Caco-2 (cell line): ENCODE measurements at regions not wholly inside any gene's neighbourhood (a gene's known extent, or its start where the extent isn't known, plus 50 kb on each side); places are given as distances from the start of the nearest gene placed in this dataset.

ENCODE experiments used
- BruUV-seq: library from RNA; stranded (reverse); fragments of 400-500 nt; replicated peaks from 2 replicates; lab custom pipeline; 2021; lab: Mats Ljungman, UMichigan
- CTCF ChIA-PET: fragments of 300-600 bp; sonication (Branson Sonifier 250); formaldehyde crosslinking; loops from one replicate; lab custom pipeline; 2022; ENCODE audit warnings: antibody characterized with exemption; lab: Charles Lee
- POLR2A ChIA-PET: fragments of 300-600 bp; sonication (Branson Sonifier 250); formaldehyde crosslinking; loops from one replicate; lab custom pipeline; 2022; ENCODE audit warnings: antibody characterized with exemption; lab: Charles Lee
- DNase-seq, 2 experiments: peaks; one replicate each; pipeline versions ENCODE4 v3.0.0 to v3.0.0-alpha.2; 2020 to 2022
- H3K27me3 ChIP-seq: replicated peaks from 2 replicates; pipeline ENCODE4 v1.6.0; 2011; ENCODE audit warnings: low read length; ENCODE audit not compliant: control insufficient read depth, insufficient read depth
- H3K36me3 ChIP-seq: 2 replicates; pipeline ENCODE4 v1.5.1; 2011; ENCODE audit warnings: low read length; ENCODE audit not compliant: control insufficient read depth, insufficient read depth
- H3K4me1 ChIP-seq: fragments of 250-450 bp; sonication (Bioruptor Pico); 2 replicates; pipeline ENCODE4 v1.5.1; 2020; ENCODE audit warnings: mild to moderate bottlenecking
- H3K4me3 ChIP-seq: 2 replicates; pipeline ENCODE4 v1.5.1; 2011; ENCODE audit warnings: low read depth, mild to moderate bottlenecking, control low read depth, low read length
- H3K9me3 ChIP-seq: fragments of 250-450 bp; sonication (Bioruptor Pico); 2 replicates; pipeline ENCODE4 v1.5.1; 2020; ENCODE audit warnings: mild to moderate bottlenecking, moderate library complexity
- H3K27ac Mint-ChIP-seq: one replicate; pipeline ENCODE4 v1.8.0; 2022; ENCODE audit warnings: mixed read lengths; ENCODE audit not compliant: unreplicated experiment
- H3K27me3 Mint-ChIP-seq: one replicate; pipeline ENCODE4 v1.8.0; 2022; ENCODE audit warnings: mixed read lengths; ENCODE audit not compliant: insufficient read depth, unreplicated experiment
- H3K36me3 Mint-ChIP-seq: one replicate; pipeline ENCODE4 v1.8.0; 2022; ENCODE audit warnings: mild to moderate bottlenecking, mixed read lengths; ENCODE audit not compliant: insufficient read depth, unreplicated experiment
- H3K4me1 Mint-ChIP-seq: one replicate; pipeline ENCODE4 v1.8.0; 2022; ENCODE audit warnings: low read depth, mixed read lengths; ENCODE audit not compliant: unreplicated experiment
- H3K4me3 Mint-ChIP-seq: one replicate; pipeline ENCODE4 v1.8.0; 2022; ENCODE audit warnings: mild to moderate bottlenecking, moderate library complexity, mixed read lengths; ENCODE audit not compliant: unreplicated experiment
- H3K9me3 Mint-ChIP-seq: one replicate; pipeline ENCODE4 v1.8.0; 2022; ENCODE audit warnings: mixed read lengths; ENCODE audit not compliant: unreplicated experiment
- intact Hi-C: fragments of 100-400 bp; cut with micrococcal nuclease; formaldehyde crosslinking; loops from one replicate; pipeline ENCODE4 v1.10.0; 2022; ENCODE audit not compliant: unreplicated experiment
- TF ChIP-seq, protein P1 (sequence below), 2 experiments: fragments of 200-600 bp in 1 of 2; IDR thresholded peaks; 1 replicate in 1 of 2; 2 replicates in 1 of 2; pipeline versions ENCODE4 v1.5.1 to v1.8.0; 2011 to 2022; ENCODE audit warnings: antibody characterized with exemption in 1 of 2, control low read depth in 1 of 2, inconsistent platforms in 1 of 2, low read depth in 1 of 2, low read length in 1 of 2, mild to moderate bottlenecking in 1 of 2, moderate library complexity in 1 of 2; ENCODE audit not compliant: insufficient read depth in 1 of 2, severe bottlenecking in 1 of 2, unreplicated experiment in 1 of 2

DNA sequence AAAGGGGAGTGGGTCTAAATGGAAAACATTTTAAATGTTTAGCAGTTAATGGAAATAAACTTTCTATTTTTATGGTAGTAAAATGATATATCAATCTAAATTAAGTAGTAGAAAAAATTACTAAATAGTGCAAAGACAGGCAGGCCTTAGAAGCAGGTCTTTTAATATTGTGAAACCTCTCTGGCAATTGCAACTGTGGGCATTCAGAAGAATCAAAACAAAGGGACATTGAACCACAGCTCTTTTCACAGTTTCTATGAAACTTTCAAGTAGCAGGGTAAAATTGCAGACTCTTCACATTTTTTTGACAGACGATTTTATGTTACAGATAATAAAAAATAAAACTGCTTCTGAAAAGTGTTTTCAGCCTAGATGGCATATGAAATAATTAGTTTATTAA is 533.7 kb downstream of the BCKDHB start:
- peaks cover 3% of the 10 kb centered on the region; the same call in 1 of the 2 replicates for H3K4me1 ChIP-seq
- no peaks in the 10 kb centered on the region for H3K36me3 ChIP-seq
- TF ChIP-seq, protein P1, sequence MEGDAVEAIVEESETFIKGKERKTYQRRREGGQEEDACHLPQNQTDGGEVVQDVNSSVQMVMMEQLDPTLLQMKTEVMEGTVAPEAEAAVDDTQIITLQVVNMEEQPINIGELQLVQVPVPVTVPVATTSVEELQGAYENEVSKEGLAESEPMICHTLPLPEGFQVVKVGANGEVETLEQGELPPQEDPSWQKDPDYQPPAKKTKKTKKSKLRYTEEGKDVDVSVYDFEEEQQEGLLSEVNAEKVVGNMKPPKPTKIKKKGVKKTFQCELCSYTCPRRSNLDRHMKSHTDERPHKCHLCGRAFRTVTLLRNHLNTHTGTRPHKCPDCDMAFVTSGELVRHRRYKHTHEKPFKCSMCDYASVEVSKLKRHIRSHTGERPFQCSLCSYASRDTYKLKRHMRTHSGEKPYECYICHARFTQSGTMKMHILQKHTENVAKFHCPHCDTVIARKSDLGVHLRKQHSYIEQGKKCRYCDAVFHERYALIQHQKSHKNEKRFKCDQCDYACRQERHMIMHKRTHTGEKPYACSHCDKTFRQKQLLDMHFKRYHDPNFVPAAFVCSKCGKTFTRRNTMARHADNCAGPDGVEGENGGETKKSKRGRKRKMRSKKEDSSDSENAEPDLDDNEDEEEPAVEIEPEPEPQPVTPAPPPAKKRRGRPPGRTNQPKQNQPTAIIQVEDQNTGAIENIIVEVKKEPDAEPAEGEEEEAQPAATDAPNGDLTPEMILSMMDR (IDR thresholded peaks at IDR 0.05; ENCODE audit: insufficient read depth in 1 of 2, low read depth in 1 of 2, low read length in 1 of 2, severe bottlenecking in 1 of 2, unreplicated experiment in 1 of 2): no peak
- POLR2A ChIA-PET: no interaction called here
- H3K4me3 Mint-ChIP-seq: no peak overlapping the region
- H3K9me3 ChIP-seq: no peaks in the 10 kb centered on the region
- intact Hi-C loops: no loop called here
- no peaks in the 10 kb centered on the region for H3K36me3 Mint-ChIP-seq
- no peak for DNase-seq
- CTCF ChIA-PET: no interaction called here
- H3K27me3 ChIP-seq: no peaks in the 10 kb centered on the region
- H3K4me1 Mint-ChIP-seq: no peaks in the 10 kb centered on the region
- H3K27ac Mint-ChIP-seq: no peak overlapping the region
- H3K27me3 Mint-ChIP-seq: no peaks in the 10 kb centered on the region
- no peak overlapping the region for H3K4me3 ChIP-seq
- H3K9me3 Mint-ChIP-seq: no peaks in the 10 kb centered on the region
- BruUV-seq: no TSS peak

DNA sequence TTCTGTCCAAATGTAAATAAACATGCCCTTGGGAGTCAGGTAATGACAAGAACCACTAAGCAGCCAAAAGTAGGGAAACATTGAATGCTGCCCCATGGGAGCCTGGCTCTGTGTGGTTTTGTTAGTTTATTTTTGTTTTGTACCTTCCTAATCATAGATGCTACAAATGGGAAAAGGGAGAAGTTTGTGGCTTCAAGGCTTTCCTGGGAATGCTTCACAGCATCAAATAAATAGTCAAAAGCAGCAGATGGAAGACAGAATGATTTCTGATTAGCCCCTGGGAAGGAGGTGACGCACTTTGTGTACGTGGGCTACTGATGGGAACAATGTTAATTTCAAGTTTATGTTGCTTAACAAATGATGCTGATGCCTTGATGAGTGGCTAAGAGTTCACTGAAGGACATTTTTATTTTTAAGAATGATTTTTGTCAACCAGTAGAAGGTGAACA is 532.7 kb downstream of the BCKDHB start:
- BruUV-seq: no TSS peak
- CTCF ChIA-PET: no interaction called here
- intact Hi-C loops: no loop called here
- no peaks in the 10 kb centered on the region for H3K4me1 Mint-ChIP-seq
- POLR2A ChIA-PET: no interaction called here
- no peak overlapping the region for H3K4me3 Mint-ChIP-seq
- DNase-seq: no peak
- Histone ChIP-seq H3K36me3 (no peaks in the 10 kb centered on the region), H3K9me3 (no peaks in the 10 kb centered on the region), H3K4me1 (peaks cover 3% of the 10 kb centered on the region; the same call in 1 of the 2 replicates), H3K27me3 (no peaks in the 10 kb centered on the region), H3K4me3 (no peak overlapping the region)
- no peaks in the 10 kb centered on the region for H3K27me3 Mint-ChIP-seq
- H3K27ac Mint-ChIP-seq: no peak overlapping the region
- no peaks in the 10 kb centered on the region for H3K36me3 Mint-ChIP-seq
- TF ChIP-seq, protein P1 (IDR thresholded peaks at IDR 0.05; ENCODE audit: insufficient read depth in 1 of 2, low read depth in 1 of 2, low read length in 1 of 2, severe bottlenecking in 1 of 2, unreplicated experiment in 1 of 2): no peak
- no peaks in the 10 kb centered on the region for H3K9me3 Mint-ChIP-seq

DNA sequence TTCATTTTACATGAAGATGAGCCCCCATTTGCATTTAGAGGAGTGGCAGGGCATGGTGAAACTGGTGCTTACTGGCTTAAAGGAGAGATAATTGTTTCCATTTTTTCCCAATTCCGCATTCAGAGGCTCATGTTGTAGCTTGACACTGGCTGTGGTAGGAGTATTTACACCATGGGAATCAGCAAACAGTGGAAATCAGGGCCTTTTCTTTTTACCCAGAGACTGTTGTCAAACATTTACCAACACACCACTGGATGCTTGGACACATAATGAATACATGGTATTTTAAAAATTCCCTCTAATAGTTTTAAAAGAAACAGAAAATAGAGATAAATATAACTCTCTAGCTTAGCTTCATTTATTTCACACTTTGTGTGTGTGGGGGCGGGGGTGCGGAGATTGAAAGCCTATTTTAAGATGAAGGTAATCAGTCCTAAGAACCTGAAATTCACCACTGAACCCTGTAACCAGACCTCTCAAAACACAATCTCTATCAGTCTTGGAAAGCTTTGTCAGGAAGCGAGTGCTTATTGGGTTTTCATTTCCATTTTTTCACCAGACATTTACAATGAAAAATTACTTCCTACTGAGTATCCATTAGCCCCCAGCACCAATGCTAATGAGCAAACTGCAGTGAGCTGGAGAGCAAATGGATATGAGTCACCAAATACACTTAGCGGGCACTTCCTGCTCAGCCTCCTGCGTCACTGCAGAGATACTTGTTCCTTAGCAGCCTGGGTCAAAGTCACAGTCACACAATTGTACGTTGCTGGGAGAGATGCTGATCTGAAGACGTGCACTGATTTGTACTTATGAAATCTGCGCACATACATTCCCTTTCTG is 532.0 kb downstream of the BCKDHB start:
- intact Hi-C loops: no loop called here
- no peaks in the 10 kb centered on the region for H3K36me3 Mint-ChIP-seq
- no TSS peak for BruUV-seq
- no peaks in the 10 kb centered on the region for H3K9me3 ChIP-seq
- H3K9me3 Mint-ChIP-seq: no peaks in the 10 kb centered on the region
- no peak overlapping the region for H3K4me3 Mint-ChIP-seq
- peaks cover 3% of the 10 kb centered on the region; the same call in 1 of the 2 replicates for H3K4me1 ChIP-seq
- no peak overlapping the region for H3K27ac Mint-ChIP-seq
- TF ChIP-seq, protein P1 (IDR thresholded peaks at IDR 0.05; ENCODE audit: insufficient read depth in 1 of 2, low read depth in 1 of 2, low read length in 1 of 2, severe bottlenecking in 1 of 2, unreplicated experiment in 1 of 2): no peak
- peak; percentile 31 to 56 for DNase-seq
- POLR2A ChIA-PET: no interaction called here
- H3K4me1 Mint-ChIP-seq: no peaks in the 10 kb centered on the region
- no peaks in the 10 kb centered on the region for H3K27me3 ChIP-seq
- CTCF ChIA-PET: no interaction called here
- no peaks in the 10 kb centered on the region for H3K27me3 Mint-ChIP-seq
- no peak overlapping the region for H3K4me3 ChIP-seq
- H3K36me3 ChIP-seq: no peaks in the 10 kb centered on the region
